Lower leg skin (tissue), 4 donors: ENCODE measurements at regions not wholly inside any gene's neighbourhood (a gene's known extent, or its start where the extent isn't known, plus 50 kb on each side); places are given as distances from the start of the nearest gene placed in this dataset.

ENCODE experiments used
- DNase-seq, 2 donors: peaks; one replicate each; pipeline ENCODE4 v3.0.0-alpha.2; 2019; ENCODE audit warnings: low spot score in 2 of 2
- H3K4me3 ChIP-seq: fragments of 200-600 bp; sonication (generic); 2 replicates; pipeline ENCODE4 v1.5.1; 2017; ENCODE audit warnings: mild to moderate bottlenecking, low read depth; ENCODE audit not compliant: poor library complexity, severe bottlenecking
- CTCF ChIP-seq, 3 donors: fragments of 450-650 bp; IDR thresholded peaks; one replicate each; pipeline ENCODE4 v1.5.1; 2016; ENCODE audit warnings: antibody characterized with exemption in 3 of 3, mild to moderate bottlenecking in 3 of 3, moderate library complexity in 2 of 3
- POLR2A ChIP-seq, 2 donors: fragments of 450-650 bp; IDR thresholded peaks; one replicate each; pipeline ENCODE4 v1.6.1; 2016 to 2017; ENCODE audit warnings: antibody characterized with exemption in 2 of 2, mild to moderate bottlenecking in 1 of 2, moderate library complexity in 1 of 2
- WGBS, 2 donors: methylation state at CpG; one replicate each; pipeline ENCODE4 v1.1.5; 2018; 5-methylcytosine and 5-hydroxymethylcytosine counted together
- intact Hi-C: fragments of 100-400 bp; cut with DNase I; formaldehyde crosslinking; loops from one replicate; pipeline ENCODE4 v1.15.0; 2023; ENCODE audit warnings: low total_unique reads

DNA sequence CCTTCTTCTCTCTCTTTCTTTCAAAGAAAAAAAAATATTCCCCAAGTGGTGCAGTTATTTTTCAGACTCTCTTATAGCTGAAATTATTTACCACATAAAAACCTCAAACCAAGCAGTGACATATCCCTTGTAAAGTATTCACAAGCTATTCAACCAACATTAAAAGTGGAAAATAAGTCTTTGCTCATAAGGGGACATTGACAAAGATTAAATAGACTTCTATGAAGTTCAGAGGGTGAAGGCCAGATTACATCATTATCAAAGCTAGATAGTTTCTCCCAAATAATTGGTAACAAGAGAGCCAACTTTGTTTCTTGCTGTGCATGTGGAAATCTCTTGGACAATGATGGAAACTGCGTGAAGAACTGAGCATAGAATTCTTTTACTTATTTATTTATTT lies 379.8 kb upstream of the RSPO3 start:
- TF ChIP-seq CTCF (IDR thresholded peaks at IDR 0.05) (no peak), POLR2A (IDR thresholded peaks at IDR 0.05) (no peak)
- H3K4me3 ChIP-seq, result no peak overlapping the region
- WGBS, 2 donors, result 57 to 62% methylated on average over 1 of the region's 1 CpG
- intact Hi-C loops, result no loop called here
- DNase-seq, result no peak

DNA sequence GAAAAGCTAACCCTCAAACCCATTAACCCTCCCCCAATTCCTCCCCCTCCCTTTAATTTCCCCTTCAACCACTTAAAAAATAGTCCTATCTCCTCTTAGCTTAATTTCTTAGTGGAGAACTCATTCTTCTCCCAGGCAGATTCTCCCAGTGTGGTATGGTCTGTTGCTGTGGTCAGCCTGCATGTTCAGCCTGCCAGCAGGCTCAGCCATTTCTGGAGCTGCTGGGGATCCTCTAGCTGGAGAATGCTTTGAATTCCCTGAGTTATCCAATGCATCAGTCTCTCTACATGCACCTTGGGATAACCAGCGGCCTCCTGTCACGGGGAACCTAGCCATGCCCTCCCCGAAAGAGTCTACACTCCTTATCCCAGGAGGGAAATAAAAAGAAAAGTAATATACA lies 375.4 kb upstream of the RSPO3 start:
- no peak for DNase-seq
- H3K4me3 ChIP-seq, result no peak overlapping the region
- no peak for TF ChIP-seq POLR2A (IDR thresholded peaks at IDR 0.05)
- TF ChIP-seq CTCF (IDR thresholded peaks at IDR 0.05), result no peak
- intact Hi-C loops, result no loop called here
- WGBS, 2 donors, result 83 to 85% methylated on average over 3 of the region's 3 CpGs

DNA sequence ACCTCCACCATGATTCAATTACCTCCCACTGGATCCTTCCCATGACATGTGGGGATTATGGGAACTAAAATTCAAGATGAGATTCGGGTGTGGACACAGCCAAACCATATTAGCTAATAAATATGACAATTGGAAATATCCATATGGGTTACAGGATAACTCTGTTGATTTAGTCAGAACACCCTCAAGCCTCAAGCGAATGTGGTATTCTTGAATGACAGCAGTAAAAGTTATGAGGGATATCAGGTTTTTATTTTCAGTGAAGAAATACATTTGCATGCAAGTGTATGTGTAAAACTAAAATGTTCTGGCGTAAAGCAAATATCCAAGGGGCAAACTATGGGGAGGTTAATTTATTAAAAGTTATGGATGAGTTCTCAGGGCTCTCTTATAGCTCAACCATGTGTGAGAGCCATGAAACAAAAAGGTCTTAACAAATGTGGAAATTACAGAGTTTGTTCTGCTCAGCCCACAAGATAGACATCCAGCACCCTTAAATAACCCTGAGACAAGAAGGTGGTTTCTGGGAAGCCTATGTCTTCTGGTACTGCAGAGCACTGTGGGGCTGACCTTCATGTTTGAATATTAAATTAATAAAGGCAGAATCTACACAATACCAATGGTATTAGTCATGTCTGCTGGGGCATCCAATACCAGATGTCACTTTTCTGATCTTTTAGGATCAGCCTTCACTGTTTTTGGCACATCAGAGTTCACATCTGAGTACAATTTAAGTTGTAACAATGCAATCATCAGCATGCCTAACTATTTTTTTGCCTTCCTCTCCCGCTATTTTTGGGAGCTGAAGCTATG lies 370.5 kb upstream of the RSPO3 start:
- no peak for DNase-seq
- no peak overlapping the region for H3K4me3 ChIP-seq
- intact Hi-C loops, result no loop called here
- TF ChIP-seq POLR2A (IDR thresholded peaks at IDR 0.05) (no peak), CTCF (IDR thresholded peaks at IDR 0.05) (no peak)
- 37 to 48% methylated on average over 4 of the region's 4 CpGs for WGBS, 2 donors

DNA sequence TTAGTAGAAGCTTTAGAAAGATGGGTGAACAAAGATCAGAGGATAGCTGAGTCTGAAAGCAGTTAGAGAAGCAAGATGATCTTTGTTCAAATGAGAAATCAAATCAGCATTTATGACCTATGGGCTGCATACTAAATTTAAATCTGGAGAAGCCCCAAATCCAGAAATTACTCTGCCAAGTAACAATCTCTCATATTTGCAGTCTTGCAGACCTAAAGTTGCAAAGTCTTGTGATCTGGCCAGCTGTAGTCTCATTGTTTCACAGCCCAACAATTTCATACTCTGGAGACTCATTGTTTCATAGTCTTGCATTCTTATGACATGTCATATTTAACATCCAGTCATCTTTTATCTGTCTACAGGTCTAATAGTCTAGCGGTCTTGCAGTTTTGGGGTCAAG lies 364.9 kb upstream of the RSPO3 start:
- H3K4me3 ChIP-seq, result no peak overlapping the region
- 57 to 63% methylated on average over 1 of the region's 1 CpG for WGBS, 2 donors
- intact Hi-C loops, result no loop called here
- TF ChIP-seq POLR2A (IDR thresholded peaks at IDR 0.05) (no peak), CTCF (IDR thresholded peaks at IDR 0.05) (no peak)
- DNase-seq, result no peak

- intact Hi-C loops, result no loop called here
- DNase-seq, result no peak
- no peak overlapping the region for H3K4me3 ChIP-seq
- WGBS, 2 donors, result 72 to 73% methylated on average over 3 of the region's 3 CpGs
- TF ChIP-seq POLR2A (IDR thresholded peaks at IDR 0.05) (no peak), CTCF (IDR thresholded peaks at IDR 0.05) (no peak)
Measured at GRCh38 chr6:126761854-126762253, 356.6 kb upstream of the RSPO3 start.

- WGBS, 2 donors, result 43 to 60% methylated on average over 4 of the region's 4 CpGs
- no peak for DNase-seq
Measured at GRCh38 chr6:126764104-126764503, 354.4 kb upstream of the RSPO3 start.

More at GRCh38 chr6:126764104-126764503, 354.4 kb upstream of the RSPO3 start:
- intact Hi-C loops, result no loop called here
- no peak overlapping the region for H3K4me3 ChIP-seq
- no peak for TF ChIP-seq CTCF (IDR thresholded peaks at IDR 0.05)
- no peak for TF ChIP-seq POLR2A (IDR thresholded peaks at IDR 0.05)
